Loucy (cell line): ENCODE measurements at regions not wholly inside any gene's neighbourhood (a gene's known extent, or its start where the extent isn't known, plus 50 kb on each side); places are given as distances from the start of the nearest gene placed in this dataset.
A peak's percentile ranks its signal among the peaks of the same experiment; 100 is the strongest.

Experiments used
- H2AFZ ChIP-seq: fragments of 200-600 bp; sonication (generic); 2 replicates; pipeline ENCODE4 v1.6.0; 2016; ENCODE audit warnings: antibody characterized with exemption, mild to moderate bottlenecking, low read length, moderate library complexity
- H3F3A ChIP-seq: fragments of 200-600 bp; 2 replicates; pipeline ENCODE4 v1.6.0; 2016; ENCODE audit warnings: antibody characterized with exemption, low read depth, mild to moderate bottlenecking
- H3K27me3 ChIP-seq: fragments of 200-600 bp; sonication (generic); 2 replicates; pipeline ENCODE4 v1.6.1; 2014; ENCODE audit warnings: low read length, mild to moderate bottlenecking; ENCODE audit not compliant: insufficient read depth, poor library complexity, severe bottlenecking
- H3K36me3 ChIP-seq: fragments of 200-600 bp; sonication (generic); 2 replicates; pipeline ENCODE4 v1.6.1; 2016; ENCODE audit warnings: low read length; ENCODE audit not compliant: insufficient read depth
- H3K4me1 ChIP-seq: fragments of 200-600 bp; sonication (generic); 2 replicates; pipeline ENCODE4 v1.5.1; 2014; ENCODE audit warnings: low read length, mild to moderate bottlenecking; ENCODE audit not compliant: insufficient read depth, poor library complexity, severe bottlenecking
- H3K4me2 ChIP-seq: fragments of 200-600 bp; sonication (generic); 2 replicates; pipeline ENCODE4 v1.6.0; 2014; ENCODE audit warnings: antibody characterized with exemption, low read length, low read depth, mild to moderate bottlenecking; ENCODE audit not compliant: poor library complexity, severe bottlenecking
- H3K4me3 ChIP-seq: fragments of 200-600 bp; sonication (generic); 2 replicates; pipeline ENCODE4 v1.5.1; 2014; ENCODE audit warnings: low read length, mild to moderate bottlenecking, mixed read lengths; ENCODE audit not compliant: poor library complexity, severe bottlenecking
- H3K79me2 ChIP-seq: fragments of 200-600 bp; sonication (generic); 2 replicates; pipeline ENCODE4 v1.6.1; 2014; ENCODE audit warnings: low read length; ENCODE audit not compliant: insufficient read depth
- H3K9ac ChIP-seq: fragments of 200-600 bp; sonication (generic); 2 replicates; pipeline ENCODE4 v1.6.0; 2014; ENCODE audit warnings: mild to moderate bottlenecking, low read depth, low read length, moderate library complexity; ENCODE audit not compliant: poor library complexity, severe bottlenecking
- H3K9me2 ChIP-seq: fragments of 200-600 bp; sonication (generic); replicated peaks from 2 replicates; pipeline ENCODE4 v1.6.1; 2016; ENCODE audit warnings: low read depth, low read length, mixed read lengths
- H3K9me3 ChIP-seq: fragments of 200-600 bp; sonication (generic); 2 replicates; pipeline ENCODE4 v1.6.1; 2014; ENCODE audit warnings: mild to moderate bottlenecking, antibody characterized with exemption, low read length, low read depth; ENCODE audit not compliant: insufficient read depth
- H4K20me1 ChIP-seq: fragments of 200-600 bp; sonication (generic); 2 replicates; pipeline ENCODE4 v1.6.0; 2014; ENCODE audit warnings: antibody characterized with exemption, low read length, mild to moderate bottlenecking; ENCODE audit not compliant: insufficient read depth, poor library complexity, severe bottlenecking
- EZH2phosphoT487 ChIP-seq: fragments of 200-600 bp; IDR thresholded peaks from 2 replicates; pipeline ENCODE4 v1.6.1; 2018; ENCODE audit warnings: antibody characterized with exemption, mild to moderate bottlenecking, moderate library complexity, borderline replicate concordance
- TF ChIP-seq, protein P1 (sequence below): fragments of 200-600 bp; sonication (generic); conservative IDR thresholded peaks from 2 replicates; pipeline ENCODE4 v1.5.1; 2014; ENCODE audit warnings: mild to moderate bottlenecking, antibody characterized with exemption, low read length

- H2AFZ ChIP-seq, result no peak overlapping the region
- no peaks in the 10 kb centered on the region for H3K4me1 ChIP-seq
- no peaks in the 10 kb centered on the region for H3F3A ChIP-seq
- no peak overlapping the region for H3K4me3 ChIP-seq
- no peaks in the 10 kb centered on the region for H3K27me3 ChIP-seq
- no peaks in the 10 kb centered on the region for H4K20me1 ChIP-seq
- no peaks in the 10 kb centered on the region for H3K9me3 ChIP-seq
- H3K4me2 ChIP-seq, result no peak overlapping the region
- H3K79me2 ChIP-seq, result no peaks in the 10 kb centered on the region
- H3K9me2 ChIP-seq, result no peaks in the 10 kb centered on the region
- no peaks in the 10 kb centered on the region for H3K36me3 ChIP-seq
- no peak overlapping the region for H3K9ac ChIP-seq
- TF ChIP-seq, protein P1, sequence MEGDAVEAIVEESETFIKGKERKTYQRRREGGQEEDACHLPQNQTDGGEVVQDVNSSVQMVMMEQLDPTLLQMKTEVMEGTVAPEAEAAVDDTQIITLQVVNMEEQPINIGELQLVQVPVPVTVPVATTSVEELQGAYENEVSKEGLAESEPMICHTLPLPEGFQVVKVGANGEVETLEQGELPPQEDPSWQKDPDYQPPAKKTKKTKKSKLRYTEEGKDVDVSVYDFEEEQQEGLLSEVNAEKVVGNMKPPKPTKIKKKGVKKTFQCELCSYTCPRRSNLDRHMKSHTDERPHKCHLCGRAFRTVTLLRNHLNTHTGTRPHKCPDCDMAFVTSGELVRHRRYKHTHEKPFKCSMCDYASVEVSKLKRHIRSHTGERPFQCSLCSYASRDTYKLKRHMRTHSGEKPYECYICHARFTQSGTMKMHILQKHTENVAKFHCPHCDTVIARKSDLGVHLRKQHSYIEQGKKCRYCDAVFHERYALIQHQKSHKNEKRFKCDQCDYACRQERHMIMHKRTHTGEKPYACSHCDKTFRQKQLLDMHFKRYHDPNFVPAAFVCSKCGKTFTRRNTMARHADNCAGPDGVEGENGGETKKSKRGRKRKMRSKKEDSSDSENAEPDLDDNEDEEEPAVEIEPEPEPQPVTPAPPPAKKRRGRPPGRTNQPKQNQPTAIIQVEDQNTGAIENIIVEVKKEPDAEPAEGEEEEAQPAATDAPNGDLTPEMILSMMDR, result peak; percentile 45
- no peak for TF ChIP-seq EZH2phosphoT487
Measured at GRCh38 chr4:85228264-85228663, 246.7 kb upstream of the ARHGAP24 start.

DNA sequence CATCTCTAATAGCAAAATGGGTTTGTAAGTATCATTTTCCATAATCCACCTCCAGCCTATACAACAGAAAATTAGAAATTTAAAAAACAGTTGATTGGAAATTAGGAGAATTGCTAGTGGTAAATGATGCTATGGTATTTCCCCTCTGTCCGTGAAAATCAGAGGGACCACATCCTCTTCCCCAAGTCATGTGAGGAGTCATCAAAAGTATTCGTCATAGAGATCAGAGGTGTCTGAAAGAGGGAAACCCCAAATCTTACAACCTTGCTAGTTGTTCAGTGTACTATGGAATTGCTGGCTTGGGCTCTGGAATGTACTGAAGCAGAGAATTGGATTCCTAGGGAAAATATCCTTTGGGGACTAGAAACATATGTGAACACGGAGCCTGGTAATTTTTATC, 241.4 kb upstream of the ARHGAP24 start:
- Histone ChIP-seq H3K36me3 (no peaks in the 10 kb centered on the region), H3K9ac (no peak overlapping the region), H3K9me2 (no peaks in the 10 kb centered on the region), H3K9me3 (no peaks in the 10 kb centered on the region), H3F3A (no peaks in the 10 kb centered on the region), H2AFZ (no peak overlapping the region), H3K4me1 (no peaks in the 10 kb centered on the region), H3K4me2 (no peak overlapping the region), H3K4me3 (no peak overlapping the region), H3K79me2 (no peaks in the 10 kb centered on the region), H4K20me1 (no peaks in the 10 kb centered on the region), H3K27me3 (no peaks in the 10 kb centered on the region)
- no peak for TF ChIP-seq EZH2phosphoT487
- TF ChIP-seq, protein P1, result no peak

DNA sequence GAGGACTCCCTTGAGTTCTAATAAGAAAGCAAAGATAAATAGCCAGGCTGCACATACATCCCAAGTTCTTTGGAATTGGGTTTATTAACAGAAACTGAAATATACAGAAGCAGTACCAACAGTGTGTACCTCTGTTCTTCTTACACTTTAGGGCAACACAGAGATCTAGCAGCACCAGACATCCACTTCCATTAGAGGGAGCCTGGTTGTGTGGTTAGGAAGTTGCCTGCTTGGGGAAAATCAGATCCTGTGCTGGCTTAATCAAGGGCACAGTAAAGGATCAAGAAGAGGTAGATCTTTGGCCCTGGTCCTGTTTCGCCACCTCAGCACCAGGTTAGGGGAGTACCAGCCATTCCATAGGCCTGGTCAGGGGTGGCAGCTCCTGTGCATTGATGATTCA, 231.1 kb upstream of the ARHGAP24 start:
- H3K4me1 ChIP-seq, result no peaks in the 10 kb centered on the region
- no peaks in the 10 kb centered on the region for H3F3A ChIP-seq
- no peak overlapping the region for H3K4me2 ChIP-seq
- H3K4me3 ChIP-seq, result no peak overlapping the region
- no peaks in the 10 kb centered on the region for H4K20me1 ChIP-seq
- no peak for TF ChIP-seq EZH2phosphoT487
- TF ChIP-seq, protein P1, result no peak
- no peak overlapping the region for H2AFZ ChIP-seq
- no peaks in the 10 kb centered on the region for H3K79me2 ChIP-seq
- no peaks in the 10 kb centered on the region for H3K27me3 ChIP-seq
- H3K9ac ChIP-seq, result no peak overlapping the region
- H3K9me2 ChIP-seq, result no peaks in the 10 kb centered on the region
- no peaks in the 10 kb centered on the region for H3K36me3 ChIP-seq
- no peaks in the 10 kb centered on the region for H3K9me3 ChIP-seq
